VCaP (cell line): ENCODE measurements at regions not wholly inside any gene's neighbourhood (a gene's known extent, or its start where the extent isn't known, plus 50 kb on each side); places are given as distances from the start of the nearest gene placed in this dataset.

Source experiments
- H3K27ac ChIP-seq: fragments of 450-650 bp; 2 replicates; pipeline ENCODE4 v1.5.1; 2017
- TF ChIP-seq, protein P1 (sequence below): fragments of 450-650 bp; conservative IDR thresholded peaks from 2 replicates; pipeline ENCODE4 v1.5.1; 2017; ENCODE audit warnings: mild to moderate bottlenecking, moderate library complexity

DNA sequence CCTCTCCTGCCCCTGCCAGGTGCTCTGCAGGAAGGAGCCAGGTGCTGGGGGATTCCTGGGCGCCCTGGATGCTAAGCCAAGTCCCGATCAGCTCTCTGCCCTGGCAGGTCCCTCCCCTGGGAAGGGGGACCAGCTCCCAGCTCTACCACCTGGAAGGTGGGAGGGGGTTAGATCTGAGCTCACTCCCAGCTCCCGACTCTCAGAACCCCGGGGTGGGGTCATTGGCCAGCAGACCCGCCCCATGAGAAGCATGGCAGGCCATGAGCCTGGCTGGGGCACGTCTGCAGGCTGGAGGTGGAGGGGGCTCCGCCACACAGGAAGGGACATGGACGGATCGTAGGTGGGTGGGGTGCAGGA lies 83.4 kb upstream of the NKX1-1 start:
- TF ChIP-seq, protein P1, sequence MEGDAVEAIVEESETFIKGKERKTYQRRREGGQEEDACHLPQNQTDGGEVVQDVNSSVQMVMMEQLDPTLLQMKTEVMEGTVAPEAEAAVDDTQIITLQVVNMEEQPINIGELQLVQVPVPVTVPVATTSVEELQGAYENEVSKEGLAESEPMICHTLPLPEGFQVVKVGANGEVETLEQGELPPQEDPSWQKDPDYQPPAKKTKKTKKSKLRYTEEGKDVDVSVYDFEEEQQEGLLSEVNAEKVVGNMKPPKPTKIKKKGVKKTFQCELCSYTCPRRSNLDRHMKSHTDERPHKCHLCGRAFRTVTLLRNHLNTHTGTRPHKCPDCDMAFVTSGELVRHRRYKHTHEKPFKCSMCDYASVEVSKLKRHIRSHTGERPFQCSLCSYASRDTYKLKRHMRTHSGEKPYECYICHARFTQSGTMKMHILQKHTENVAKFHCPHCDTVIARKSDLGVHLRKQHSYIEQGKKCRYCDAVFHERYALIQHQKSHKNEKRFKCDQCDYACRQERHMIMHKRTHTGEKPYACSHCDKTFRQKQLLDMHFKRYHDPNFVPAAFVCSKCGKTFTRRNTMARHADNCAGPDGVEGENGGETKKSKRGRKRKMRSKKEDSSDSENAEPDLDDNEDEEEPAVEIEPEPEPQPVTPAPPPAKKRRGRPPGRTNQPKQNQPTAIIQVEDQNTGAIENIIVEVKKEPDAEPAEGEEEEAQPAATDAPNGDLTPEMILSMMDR = no peak
- H3K27ac ChIP-seq = no peak overlapping the region

DNA sequence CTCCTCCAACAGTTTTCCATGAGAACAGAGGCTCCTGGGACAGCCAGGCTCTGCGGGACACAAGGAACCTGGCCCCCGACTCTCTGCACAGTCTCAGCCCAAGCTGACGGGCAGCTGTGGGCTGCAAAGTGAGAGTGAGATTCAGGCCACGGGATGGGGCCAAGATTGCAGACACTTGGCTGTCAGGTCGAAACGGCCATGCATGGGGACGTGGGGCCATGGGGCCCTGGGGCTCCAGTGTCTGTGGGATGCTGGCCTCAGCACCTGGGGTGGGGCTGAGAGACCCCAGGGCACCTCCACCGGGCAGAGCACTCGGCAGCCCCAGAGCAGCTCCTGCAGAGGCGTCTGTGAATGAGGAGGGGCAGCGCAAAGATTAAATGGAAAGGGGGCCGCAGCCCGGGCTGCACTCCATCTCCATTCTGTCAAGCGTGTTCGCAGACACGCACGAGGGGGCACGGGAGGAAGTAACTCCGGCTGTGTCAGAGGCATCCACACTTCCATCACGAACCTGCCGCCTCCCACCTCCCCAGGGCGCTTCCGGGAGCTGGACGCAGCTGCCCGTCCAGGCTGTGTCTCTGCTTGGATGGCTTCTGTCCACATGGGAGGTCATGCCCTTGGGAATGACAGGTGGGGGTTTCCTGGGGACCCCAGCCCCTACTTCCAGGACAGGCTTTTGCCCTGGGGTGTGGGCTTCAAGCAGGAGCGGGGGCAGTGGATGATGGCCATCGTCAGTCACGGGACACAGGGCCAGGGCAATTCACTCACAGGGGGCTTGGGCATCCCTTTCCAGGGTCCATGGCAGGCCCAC lies 82.8 kb upstream of the NKX1-1 start:
- no peak overlapping the region for H3K27ac ChIP-seq
- TF ChIP-seq, protein P1 = no peak

DNA sequence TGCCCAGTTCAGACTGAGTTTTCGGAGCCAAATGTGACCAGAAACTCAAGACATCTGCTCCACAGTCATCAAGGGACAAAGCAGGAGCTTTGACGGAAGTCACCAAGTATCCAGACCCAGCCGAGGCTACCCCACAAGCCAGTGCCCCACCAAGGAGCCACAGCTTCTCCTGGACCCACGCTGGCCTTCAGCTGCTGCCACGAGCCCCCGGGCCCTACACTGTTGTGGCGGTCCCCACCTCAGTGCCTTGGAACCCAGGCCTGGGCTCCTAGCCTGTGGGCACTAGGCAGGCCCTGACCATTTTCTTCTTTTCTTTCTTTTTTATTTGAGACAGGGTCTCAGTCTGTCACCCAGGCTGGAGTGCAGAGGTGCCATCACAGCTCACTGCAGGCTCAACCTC lies 82.1 kb upstream of the NKX1-1 start:
- TF ChIP-seq, protein P1 = no peak
- H3K27ac ChIP-seq = no peak overlapping the region

DNA sequence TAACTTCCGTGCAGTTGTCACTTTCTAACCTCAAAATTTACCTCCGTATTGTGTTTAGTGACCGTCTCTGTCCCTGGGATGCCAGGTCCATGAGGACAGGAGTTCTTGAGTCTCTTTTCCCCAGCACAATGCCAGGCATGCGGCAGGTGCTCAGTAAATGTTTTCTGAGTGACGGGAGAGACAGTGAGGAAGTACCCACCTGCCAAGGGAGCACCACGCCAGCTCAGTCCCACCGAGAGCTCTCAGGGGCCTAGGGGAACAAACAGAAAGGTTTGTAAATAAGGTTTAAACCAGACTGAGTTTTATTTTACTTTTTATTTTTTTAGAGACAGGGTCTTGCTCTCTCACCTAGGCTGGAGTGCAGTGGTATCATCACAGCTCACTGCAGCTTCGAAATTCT lies 81.5 kb upstream of the NKX1-1 start:
- TF ChIP-seq, protein P1 = no peak
- H3K27ac ChIP-seq = no peak overlapping the region

DNA sequence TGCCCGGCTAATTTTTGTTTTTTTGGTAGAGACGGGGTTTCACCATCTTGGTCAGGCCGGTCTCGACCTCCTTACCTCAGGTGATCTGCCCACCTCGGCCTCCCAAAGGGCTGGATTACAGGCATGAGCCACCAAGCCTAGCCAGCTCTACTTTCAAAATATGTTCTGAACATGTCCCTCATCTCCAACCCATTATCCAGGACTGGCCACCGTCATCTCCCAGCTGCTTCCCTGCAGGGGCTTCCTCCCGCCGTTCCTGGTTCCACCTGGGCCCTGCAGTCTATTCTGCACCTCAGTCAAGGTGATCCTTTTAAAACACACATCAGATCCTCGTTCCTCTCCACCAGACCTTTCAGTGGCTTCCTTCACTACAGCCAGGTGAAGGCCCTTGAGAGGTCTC lies 80.9 kb upstream of the NKX1-1 start:
- no peak overlapping the region for H3K27ac ChIP-seq
- TF ChIP-seq, protein P1 = no peak

DNA sequence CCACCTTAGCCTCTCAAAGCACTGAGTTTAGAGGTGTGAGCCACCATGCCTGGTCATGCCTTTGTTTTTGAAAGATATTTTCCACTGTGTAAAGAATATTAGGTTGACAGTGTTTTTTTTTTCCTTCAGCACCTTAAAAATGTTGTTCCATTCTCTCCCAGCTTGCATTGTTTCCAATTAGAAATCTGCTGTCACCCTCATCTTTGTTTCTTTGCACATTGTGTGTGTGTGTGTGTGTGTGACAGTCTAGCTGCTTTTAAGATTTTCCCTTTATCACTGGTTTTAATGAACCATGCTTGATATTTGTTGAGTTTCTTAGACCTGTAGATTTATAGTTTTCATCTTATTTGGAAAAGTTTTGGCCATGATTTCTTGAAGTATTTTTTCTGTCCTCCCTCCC lies 79.0 kb upstream of the NKX1-1 start:
- H3K27ac ChIP-seq = no peak overlapping the region

DNA sequence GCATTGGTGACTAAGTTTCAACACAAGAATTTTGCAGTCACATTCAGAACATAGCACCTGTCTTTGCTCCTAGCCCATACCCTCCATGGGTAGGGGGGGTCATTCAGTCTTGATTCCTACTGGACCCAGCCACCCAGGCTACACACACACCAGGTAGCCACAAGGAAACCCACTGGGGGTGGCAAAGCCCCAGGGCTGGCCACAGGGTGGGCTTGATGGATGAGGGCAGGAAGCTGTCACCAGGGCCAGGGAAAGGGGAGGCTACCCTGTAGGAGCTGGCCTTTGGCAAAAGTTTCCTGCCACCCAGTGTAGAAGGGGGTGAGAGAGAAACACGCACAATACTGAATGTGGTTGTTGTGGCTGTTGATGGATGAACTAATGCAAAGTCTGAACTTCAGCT lies 74.5 kb upstream of the NKX1-1 start:
- TF ChIP-seq, protein P1 = no peak
- H3K27ac ChIP-seq = no peak overlapping the region

More for the DNA sequence above, 79.0 kb upstream of the NKX1-1 start:
- TF ChIP-seq, protein P1 = no peak
